Naive thymus-derived CD4-positive, alpha-beta T cell (primary cell): ENCODE measurements at regions not wholly inside any gene's neighbourhood (a gene's known extent, or its start where the extent isn't known, plus 50 kb on each side); places are given as distances from the start of the nearest gene placed in this dataset.

ENCODE experiments used
- ATAC-seq: fragments of 150-1000 bp; cut with Tn5 transposase; 2 replicates; pipeline ENCODE4 v1.10.0; 2021; ENCODE audit warnings: mild to moderate bottlenecking, moderate library complexity
- CTCF ChIA-PET: fragments of 350-600 bp; sonication (Branson Sonifier 250); formaldehyde crosslinking; loops from one replicate; lab custom pipeline; 2021; ENCODE audit warnings: antibody characterized with exemption; lab: Charles Lee
- POLR2A ChIA-PET: fragments of 350-600 bp; sonication (Branson Sonifier 250); formaldehyde crosslinking; loops from one replicate; lab custom pipeline; 2021; ENCODE audit warnings: antibody characterized with exemption, inconsistent platforms; lab: Charles Lee
- DNase-seq, 9 donors: peaks; one replicate each; pipeline versions ENCODE4 v3.0.0 to v3.0.0-alpha.2; 2020 to 2022; ENCODE audit warnings: mixed read lengths in 1 of 9
- H3K27ac ChIP-seq: one replicate; pipeline ENCODE4 v1.7.0; 2013; ENCODE audit warnings: mild to moderate bottlenecking, low read depth, low read length, moderate library complexity
- H3K27me3 ChIP-seq, 2 donors: one replicate each; pipeline ENCODE4 v1.7.0; 2013; ENCODE audit warnings: low read length in 2 of 2, mild to moderate bottlenecking in 2 of 2, moderate library complexity in 2 of 2; ENCODE audit not compliant: control insufficient read depth in 2 of 2, insufficient read depth in 2 of 2
- H3K36me3 ChIP-seq, 3 experiments: 1 replicate in 2 of 3; 2 replicates in 1 of 3; pipeline ENCODE4 v1.7.0; 2013; ENCODE audit warnings: low read length in 3 of 3, mild to moderate bottlenecking in 3 of 3, moderate library complexity in 1 of 3; ENCODE audit not compliant: insufficient read depth in 3 of 3, control insufficient read depth in 2 of 3
- H3K4me1 ChIP-seq, 2 donors: one replicate each; pipeline ENCODE4 v1.7.0; 2013; ENCODE audit warnings: low read length in 2 of 2, mild to moderate bottlenecking in 2 of 2, moderate library complexity in 1 of 2; ENCODE audit not compliant: control insufficient read depth in 2 of 2, insufficient read depth in 2 of 2
- H3K4me3 ChIP-seq: 2 replicates; pipeline ENCODE4 v1.7.0; 2013; ENCODE audit warnings: mild to moderate bottlenecking, low read length
- H3K9me3 ChIP-seq, 3 experiments: 1 replicate in 2 of 3; 2 replicates in 1 of 3; pipeline ENCODE4 v1.7.0; 2013; ENCODE audit warnings: low read length in 3 of 3; ENCODE audit not compliant: control insufficient read depth in 2 of 3
- H3K27ac Mint-ChIP-seq, 9 donors: one replicate each; pipeline ENCODE4 v1.8.0; 2020 to 2022; ENCODE audit warnings: mixed read lengths in 9 of 9, mild to moderate bottlenecking in 8 of 9, moderate library complexity in 5 of 9, inconsistent platforms in 2 of 9
- H3K27me3 Mint-ChIP-seq, 5 donors: one replicate each; pipeline ENCODE4 v1.8.0; 2021 to 2022; ENCODE audit warnings: mixed read lengths in 5 of 5, mild to moderate bottlenecking in 1 of 5
- H3K36me3 Mint-ChIP-seq, 5 donors: one replicate each; pipeline ENCODE4 v1.8.0; 2020 to 2022; ENCODE audit warnings: mixed read lengths in 5 of 5, mild to moderate bottlenecking in 3 of 5, inconsistent platforms in 1 of 5
- H3K4me1 Mint-ChIP-seq, 7 donors: one replicate each; pipeline ENCODE4 v1.8.0; 2020 to 2022; ENCODE audit warnings: mixed read lengths in 7 of 7, mild to moderate bottlenecking in 3 of 7, inconsistent platforms in 1 of 7
- H3K4me3 Mint-ChIP-seq, 10 donors: one replicate each; pipeline ENCODE4 v1.8.0; 2020 to 2022; ENCODE audit warnings: mild to moderate bottlenecking in 10 of 10, mixed read lengths in 10 of 10, moderate library complexity in 6 of 10, inconsistent platforms in 2 of 10
- H3K9me3 Mint-ChIP-seq, 11 donors: one replicate each; pipeline ENCODE4 v1.8.0; 2020 to 2022; ENCODE audit warnings: mixed read lengths in 11 of 11, mild to moderate bottlenecking in 4 of 11, inconsistent platforms in 1 of 11, moderate library complexity in 1 of 11
- intact Hi-C, 2 donors: fragments of 100-400 bp; cut with micrococcal nuclease; formaldehyde crosslinking; loops; one replicate each; pipeline ENCODE4 v1.15.1; 2023

DNA sequence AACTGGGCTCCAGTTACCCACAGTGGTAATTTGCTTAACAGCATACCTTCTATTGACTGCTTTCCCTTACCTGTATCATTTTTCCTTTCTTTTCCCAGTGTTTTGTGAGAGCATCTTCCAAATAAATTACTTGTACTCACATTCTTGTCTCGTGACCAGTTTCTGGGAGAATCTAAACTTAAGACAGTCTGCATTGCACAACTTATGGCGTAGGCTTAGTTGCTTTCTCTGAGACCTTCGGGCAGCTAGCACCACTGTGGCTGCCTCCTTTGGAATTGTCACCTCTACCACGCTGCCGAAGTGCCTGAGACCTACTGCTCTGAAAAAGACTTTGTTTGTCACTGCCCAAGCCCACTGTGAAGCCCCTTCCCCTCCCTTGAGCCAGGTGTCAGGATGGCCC lies 188.1 kb upstream of the BMP2 start:
- intact Hi-C loops, result no loop called here
- Mint-ChIP-seq H3K27ac (no peak overlapping the region), H3K36me3 (peaks cover 0 to 4% (median 0%) of the 10 kb centered on the region in 5 donors), H3K4me3 (no peak overlapping the region), H3K27me3 (peaks cover 0 to 15% (median 0%) of the 10 kb centered on the region in 5 donors), H3K9me3 (peaks cover 0 to 15% (median 7%) of the 10 kb centered on the region in 11 donors), H3K4me1 (no peaks in the 10 kb centered on the region)
- no peak for DNase-seq
- Histone ChIP-seq H3K4me3 (no peak overlapping the region), H3K27me3 (no peaks in the 10 kb centered on the region), H3K9me3 (no peaks in the 10 kb centered on the region), H3K27ac (no peak overlapping the region), H3K4me1 (no peaks in the 10 kb centered on the region), H3K36me3 (no peaks in the 10 kb centered on the region)
- ChIA-PET POLR2A (no interaction called here), CTCF (no interaction called here)
- ATAC-seq, result no peak

DNA sequence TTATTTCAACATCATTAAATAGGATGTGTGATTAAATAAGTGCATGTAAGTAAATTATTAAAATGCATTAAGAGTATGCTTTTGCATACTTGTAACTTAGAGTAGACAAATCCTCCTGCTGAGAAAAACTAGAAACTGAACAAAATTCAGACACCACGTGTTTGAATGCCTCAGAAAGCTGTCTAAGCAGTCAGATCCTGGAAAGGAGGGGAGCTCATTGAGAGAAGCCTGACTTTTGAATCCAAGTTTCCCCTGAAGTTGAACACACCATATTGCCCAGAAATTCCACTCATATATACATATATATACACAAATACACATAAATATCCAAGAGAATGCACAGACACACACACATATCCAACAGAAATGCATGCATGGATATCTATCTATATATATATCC lies 190.0 kb upstream of the BMP2 start:
- ChIA-PET CTCF (no interaction called here), POLR2A (no interaction called here)
- ATAC-seq (no peak), DNase-seq (no peak)
- H3K4me3 Mint-ChIP-seq, result no peak overlapping the region
- H3K27ac Mint-ChIP-seq, result no peak overlapping the region
- Histone ChIP-seq H3K4me3 (no peak overlapping the region), H3K36me3 (no peaks in the 10 kb centered on the region), H3K27ac (no peak overlapping the region), H3K9me3 (no peaks in the 10 kb centered on the region), H3K4me1 (no peaks in the 10 kb centered on the region), H3K27me3 (no peaks in the 10 kb centered on the region)
- H3K36me3 Mint-ChIP-seq, result peaks cover 0 to 4% (median 0%) of the 10 kb centered on the region in 5 donors
- peaks cover 0 to 12% (median 0%) of the 10 kb centered on the region in 5 donors for H3K27me3 Mint-ChIP-seq
- no peaks in the 10 kb centered on the region for H3K4me1 Mint-ChIP-seq
- H3K9me3 Mint-ChIP-seq, result peaks cover 0 to 16% (median 5%) of the 10 kb centered on the region in 11 donors
- intact Hi-C loops, result no loop called here

GRCh38 chr20:6576726-6577125 lies 190.8 kb upstream of the BMP2 start:
- ChIA-PET POLR2A (no interaction called here), CTCF (no interaction called here)
- no peak overlapping the region for H3K4me3 ChIP-seq
- intact Hi-C loops, result no loop called here
- ATAC-seq, result no peak
- no peak overlapping the region for H3K27ac ChIP-seq
- H3K27ac Mint-ChIP-seq, result no peak overlapping the region
- no peaks in the 10 kb centered on the region for H3K9me3 ChIP-seq
- H3K4me3 Mint-ChIP-seq, result no peak overlapping the region
- DNase-seq, result no peak
- peaks cover 0 to 16% (median 4%) of the 10 kb centered on the region in 11 donors for H3K9me3 Mint-ChIP-seq
- H3K27me3 ChIP-seq, result no peaks in the 10 kb centered on the region
- H3K4me1 ChIP-seq, result no peaks in the 10 kb centered on the region
- no peaks in the 10 kb centered on the region for H3K4me1 Mint-ChIP-seq
- H3K27me3 Mint-ChIP-seq, result peaks cover 0 to 6% (median 0%) of the 10 kb centered on the region in 5 donors
- peaks cover 0 to 4% (median 0%) of the 10 kb centered on the region in 5 donors for H3K36me3 Mint-ChIP-seq
- no peaks in the 10 kb centered on the region for H3K36me3 ChIP-seq

- H3K27me3 Mint-ChIP-seq, result peaks cover 0 to 2% (median 0%) of the 10 kb centered on the region in 5 donors
Observed at GRCh38 chr20:6575912-6576401, 191.5 kb upstream of the BMP2 start.

DNA sequence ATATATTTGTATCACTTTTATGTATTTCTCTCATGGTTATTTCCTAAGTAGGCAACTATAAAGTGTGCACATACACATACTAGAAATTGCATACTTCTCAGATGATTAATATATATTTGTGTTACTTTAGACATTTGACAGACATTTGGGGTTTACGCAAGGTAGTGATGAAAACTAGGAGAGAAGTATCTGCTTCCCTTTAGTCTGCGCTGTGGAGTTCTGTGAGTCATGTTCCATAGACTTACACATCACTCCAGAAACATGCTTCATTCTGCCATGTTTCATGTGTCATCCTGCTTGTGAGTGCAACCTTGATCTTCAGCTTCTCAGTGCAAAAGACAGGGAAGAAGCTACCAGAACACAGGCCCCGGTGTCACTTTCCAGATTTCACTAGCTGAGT lies 200.7 kb upstream of the BMP2 start:
- intact Hi-C loops, result no loop called here
- H3K4me3 Mint-ChIP-seq, result no peak overlapping the region
- Histone ChIP-seq H3K4me1 (no peaks in the 10 kb centered on the region), H3K9me3 (no peaks in the 10 kb centered on the region), H3K36me3 (no peaks in the 10 kb centered on the region), H3K27me3 (no peaks in the 10 kb centered on the region), H3K4me3 (no peak overlapping the region), H3K27ac (no peak overlapping the region)
- no peaks in the 10 kb centered on the region for H3K36me3 Mint-ChIP-seq
- ATAC-seq (no peak), DNase-seq (no peak)
- no peaks in the 10 kb centered on the region for H3K4me1 Mint-ChIP-seq
- CTCF ChIA-PET, result no interaction called here
- H3K9me3 Mint-ChIP-seq, result peaks cover 0 to 12% (median 4%) of the 10 kb centered on the region in 11 donors
- POLR2A ChIA-PET, result no interaction called here
- peaks cover 0 to 9% (median 0%) of the 10 kb centered on the region in 5 donors for H3K27me3 Mint-ChIP-seq
- H3K27ac Mint-ChIP-seq, result no peak overlapping the region

More at GRCh38 chr20:6575912-6576401, 191.5 kb upstream of the BMP2 start:
- ATAC-seq, result no peak
- no peaks in the 10 kb centered on the region for H3K9me3 ChIP-seq
- ChIA-PET POLR2A (no interaction called here), CTCF (no interaction called here)
- Mint-ChIP-seq H3K4me1 (no peaks in the 10 kb centered on the region), H3K9me3 (peaks cover 0 to 16% (median 4%) of the 10 kb centered on the region in 11 donors), H3K36me3 (peaks cover 0 to 4% (median 0%) of the 10 kb centered on the region in 5 donors), H3K4me3 (no peak overlapping the region), H3K27ac (no peak overlapping the region)
- no peak overlapping the region for H3K4me3 ChIP-seq
- H3K4me1 ChIP-seq, result no peaks in the 10 kb centered on the region
- H3K27ac ChIP-seq, result no peak overlapping the region
- H3K27me3 ChIP-seq, result no peaks in the 10 kb centered on the region
- no peaks in the 10 kb centered on the region for H3K36me3 ChIP-seq
- intact Hi-C loops, result no loop called here
- no peak for DNase-seq

- H3K27me3 Mint-ChIP-seq, result no peaks in the 10 kb centered on the region
- DNase-seq (no peak), ATAC-seq (no peak)
- H3K4me3 ChIP-seq, result no peak overlapping the region
- no peaks in the 10 kb centered on the region for H3K4me1 Mint-ChIP-seq
- H3K27ac Mint-ChIP-seq, result no peak overlapping the region
- no peaks in the 10 kb centered on the region for H3K4me1 ChIP-seq
- no peaks in the 10 kb centered on the region for H3K36me3 Mint-ChIP-seq
- no peaks in the 10 kb centered on the region for H3K9me3 ChIP-seq
- no peaks in the 10 kb centered on the region for H3K36me3 ChIP-seq
- H3K4me3 Mint-ChIP-seq, result no peak overlapping the region
- ChIA-PET POLR2A (no interaction called here), CTCF (no interaction called here)
- H3K9me3 Mint-ChIP-seq, result peaks cover 0 to 6% (median 0%) of the 10 kb centered on the region in 11 donors
- H3K27me3 ChIP-seq, result no peaks in the 10 kb centered on the region
- no peak overlapping the region for H3K27ac ChIP-seq
- intact Hi-C loops, result no loop called here
Observed at GRCh38 chr20:6562111-6562510, 205.4 kb upstream of the BMP2 start.

GRCh38 chr20:6560978-6561377 lies 206.5 kb upstream of the BMP2 start:
- CTCF ChIA-PET, result no interaction called here
- Histone ChIP-seq H3K4me1 (no peaks in the 10 kb centered on the region), H3K4me3 (no peak overlapping the region), H3K27ac (no peak overlapping the region), H3K9me3 (no peaks in the 10 kb centered on the region), H3K36me3 (no peaks in the 10 kb centered on the region), H3K27me3 (no peaks in the 10 kb centered on the region)
- Mint-ChIP-seq H3K4me3 (no peak overlapping the region), H3K4me1 (no peaks in the 10 kb centered on the region), H3K36me3 (no peaks in the 10 kb centered on the region), H3K9me3 (peaks cover 0 to 6% (median 0%) of the 10 kb centered on the region in 11 donors), H3K27ac (no peak overlapping the region), H3K27me3 (peaks cover 0 to 4% (median 0%) of the 10 kb centered on the region in 5 donors)
- intact Hi-C loops, result no loop called here
- POLR2A ChIA-PET, result no interaction called here
- no peak for DNase-seq
- ATAC-seq, result no peak
